HG03039 (cell line): ENCODE measurements at regions not wholly inside any gene's neighbourhood (a gene's known extent, or its start where the extent isn't known, plus 50 kb on each side); places are given as distances from the start of the nearest gene placed in this dataset.
"Not testable (repeated sequence)": the region's sequence is repeated elsewhere in the genome, so short reads cannot be mapped to it uniquely, and the experiment has no call there.

Source experiments
- ATAC-seq: cut with Tn5 transposase; IDR thresholded peaks from one replicate; pipeline ENCODE4 v1.9.1; 2021; ENCODE audit warnings: mild to moderate bottlenecking, moderate library complexity; ENCODE audit not compliant: unreplicated experiment

- no peak for ATAC-seq
These were observed 772.4 kb upstream of the INTU start for GRCh38 chr4:126860308-126860707.

GRCh38 chr4:126869967-126870366, 762.8 kb upstream of the INTU start:
- no peak for ATAC-seq

- no peak for ATAC-seq
These were observed 760.9 kb upstream of the INTU start for GRCh38 chr4:126871810-126872209.

- no peak for ATAC-seq
These were observed 758.2 kb upstream of the INTU start for GRCh38 chr4:126874533-126874932.

- ATAC-seq: no peak
These were observed 743.8 kb upstream of the INTU start for GRCh38 chr4:126888968-126889367.

GRCh38 chr4:126890383-126890782, 742.4 kb upstream of the INTU start:
- no peak for ATAC-seq

- ATAC-seq: no peak
These were observed 741.8 kb upstream of the INTU start for GRCh38 chr4:126890994-126891393.

- no peak for ATAC-seq
These were observed 737.8 kb upstream of the INTU start for GRCh38 chr4:126894963-126895362.

GRCh38 chr4:126895988-126896570, 736.7 kb upstream of the INTU start:
- ATAC-seq: no peak

- ATAC-seq: no peak
These were observed 735.7 kb upstream of the INTU start for GRCh38 chr4:126897038-126897437.

- ATAC-seq: no peak
These were observed 733.9 kb upstream of the INTU start for GRCh38 chr4:126898815-126899214.

GRCh38 chr4:126899331-126899801, 733.4 kb upstream of the INTU start:
- no peak for ATAC-seq

GRCh38 chr4:126906466-126906865, 726.3 kb upstream of the INTU start:
- no peak for ATAC-seq

- no peak for ATAC-seq
These were observed 725.4 kb upstream of the INTU start for GRCh38 chr4:126907389-126907788.

GRCh38 chr4:126916049-126916625, 716.6 kb upstream of the INTU start:
- ATAC-seq: no peak

GRCh38 chr4:126916626-126917140, 716.1 kb upstream of the INTU start:
- no peak for ATAC-seq

GRCh38 chr4:126922328-126922938, 710.3 kb upstream of the INTU start:
- not testable (repeated sequence) for ATAC-seq

- ATAC-seq: no peak
These were observed 708.5 kb upstream of the INTU start for GRCh38 chr4:126924237-126924636.

- not testable (repeated sequence) for ATAC-seq
These were observed 702.7 kb upstream of the INTU start for GRCh38 chr4:126930059-126930458.

- no peak for ATAC-seq
These were observed 697.0 kb upstream of the INTU start for GRCh38 chr4:126935801-126936200.

GRCh38 chr4:126937342-126937741, 695.4 kb upstream of the INTU start:
- ATAC-seq: no peak

GRCh38 chr4:126937846-126938422, 694.8 kb upstream of the INTU start:
- no peak for ATAC-seq
